H1 (cell line): ENCODE measurements at regions not wholly inside any gene's neighbourhood (a gene's known extent, or its start where the extent isn't known, plus 50 kb on each side); places are given as distances from the start of the nearest gene placed in this dataset.
"Not testable (repeated sequence)": the region's sequence is repeated elsewhere in the genome, so short reads cannot be mapped to it uniquely, and the experiment has no call there.

Source experiments
- CTCF ChIA-PET: fragments of 300-600 bp; sonication (Branson Sonifier 250); formaldehyde crosslinking; loops from one replicate; lab custom pipeline; 2021; ENCODE audit not compliant: partially characterized antibody; lab: Charles Lee
- POLR2A ChIA-PET: fragments of 300-600 bp; sonication (Branson Sonifier 250); formaldehyde crosslinking; loops from one replicate; lab custom pipeline; 2021; ENCODE audit warnings: inconsistent platforms; ENCODE audit not compliant: partially characterized antibody; lab: Charles Lee
- DNase-seq, 2 experiments: peaks; one replicate each; pipeline versions ENCODE4 v3.0.0 to v3.0.0-alpha.2; 2010 to 2022; ENCODE audit warnings: low spot score in 2 of 2, low read depth in 1 of 2, mixed read lengths in 1 of 2
- FAIRE-seq: peaks from 2 replicates; lab custom pipeline; 2011; peaks lifted over from hg19 to GRCh38; lab: Jason Lieb, UNC
- H2AFZ ChIP-seq: 2 replicates; pipeline ENCODE4 v1.8.1; 2012; ENCODE audit warnings: low read length, inconsistent platforms
- H2AK5ac ChIP-seq: 2 replicates; pipeline ENCODE4 v1.6.1; 2013; ENCODE audit warnings: low read depth, low read length
- H2BK120ac ChIP-seq: replicated peaks from 2 replicates; pipeline ENCODE3; 2013; ENCODE audit warnings: low read depth, low read length, inconsistent platforms
- H2BK12ac ChIP-seq: 2 replicates; pipeline ENCODE4 v1.6.1; 2013; ENCODE audit warnings: low read depth, low read length
- H2BK15ac ChIP-seq: 2 replicates; pipeline ENCODE4 v1.6.1; 2013; ENCODE audit warnings: low read length
- H2BK20ac ChIP-seq: 2 replicates; pipeline ENCODE4 v1.6.1; 2013; ENCODE audit warnings: low read length
- H2BK5ac ChIP-seq: 2 replicates; pipeline ENCODE4 v1.6.1; 2013; ENCODE audit warnings: low read depth, low read length
- H3K14ac ChIP-seq: 2 replicates; pipeline ENCODE4 v1.6.1; 2013; ENCODE audit warnings: inconsistent platforms; ENCODE audit not compliant: insufficient read length
- H3K18ac ChIP-seq: 2 replicates; pipeline ENCODE4 v1.6.1; 2013; ENCODE audit warnings: low read length; ENCODE audit errors: extremely low read depth
- H3K23ac ChIP-seq: 2 replicates; pipeline ENCODE4 v1.6.1; 2013; ENCODE audit warnings: inconsistent platforms; ENCODE audit not compliant: insufficient read length
- H3K23me2 ChIP-seq: 2 replicates; pipeline ENCODE4 v1.6.1; 2013; ENCODE audit warnings: low read depth, low read length
- H3K27ac ChIP-seq: 2 replicates; pipeline ENCODE4 v1.6.1; 2011; ENCODE audit warnings: low read depth, low read length, inconsistent platforms
- H3K27me3 ChIP-seq, 4 experiments: replicated peaks in 1 of 4; 1 replicate in 1 of 4; 2 replicates in 3 of 4; pipeline versions ENCODE4 v1.6.1 to v1.8.1; 2011 to 2013; ENCODE audit warnings: low read length in 3 of 4, mild to moderate bottlenecking in 3 of 4, inconsistent platforms in 2 of 4, mixed read lengths in 2 of 4, moderate library complexity in 1 of 4; ENCODE audit not compliant: control insufficient read depth in 3 of 4, insufficient read depth in 3 of 4; ENCODE audit errors: extremely low read depth in 1 of 4
- H3K36me3 ChIP-seq, 4 experiments: 2 replicates each; pipeline versions ENCODE4 v1.6.1 to v1.8.1; 2011 to 2013; ENCODE audit warnings: mild to moderate bottlenecking in 4 of 4, low read length in 3 of 4, moderate library complexity in 2 of 4, control low read depth in 1 of 4, inconsistent platforms in 1 of 4; ENCODE audit not compliant: insufficient read depth in 4 of 4, control insufficient read depth in 2 of 4
- H3K4ac ChIP-seq: replicated peaks from 2 replicates; pipeline ENCODE3; 2013; ENCODE audit warnings: low read length, low read depth, mixed read lengths, inconsistent platforms; ENCODE audit not compliant: insufficient read length
- H3K4me1 ChIP-seq, 4 experiments: replicated peaks in 1 of 4; 1 replicate in 1 of 4; 2 replicates in 3 of 4; pipeline versions ENCODE4 v1.6.1 to v1.8.1; 2011 to 2013; ENCODE audit warnings: low read length in 3 of 4, inconsistent platforms in 2 of 4, mixed read lengths in 1 of 4; ENCODE audit not compliant: insufficient read depth in 4 of 4, control insufficient read depth in 3 of 4
- H3K4me2 ChIP-seq, 2 experiments: 2 replicates each; pipeline versions ENCODE4 v1.6.1 to v1.8.1; 2011 to 2013; ENCODE audit warnings: low read depth in 2 of 2, low read length in 2 of 2, control low read depth in 1 of 2, inconsistent platforms in 1 of 2, mild to moderate bottlenecking in 1 of 2; ENCODE audit not compliant: insufficient read depth in 1 of 2
- H3K4me3 ChIP-seq, 4 experiments: fragments of 200-600, 300-600 bp in 1 of 4; sonication (generic), shearing (Covaris generic), sonication (Bioruptor Twin) in 1 of 4; 2 replicates each; pipeline versions ENCODE4 v1.5.1 to v1.8.1; 2011 to 2016; ENCODE audit warnings: low read length in 4 of 4, low read depth in 3 of 4, control low read depth in 2 of 4, inconsistent platforms in 2 of 4, mild to moderate bottlenecking in 2 of 4, mixed read lengths in 1 of 4, moderate library complexity in 1 of 4; ENCODE audit not compliant: insufficient read depth in 2 of 4; ENCODE audit errors: extremely low read depth in 1 of 4
- H3K56ac ChIP-seq: replicated peaks from 2 replicates; pipeline ENCODE3; 2013; ENCODE audit warnings: low read depth, mild to moderate bottlenecking, mixed read lengths, low read length, inconsistent platforms; ENCODE audit not compliant: insufficient read length
- H3K79me1 ChIP-seq: 2 replicates; pipeline ENCODE4 v1.6.1; 2013; ENCODE audit warnings: low read depth, low read length, control low read depth
- H3K79me2 ChIP-seq, 2 experiments: 2 replicates each; pipeline versions ENCODE4 v1.6.1 to v1.8.1; 2012 to 2013; ENCODE audit warnings: low read length in 2 of 2, mild to moderate bottlenecking in 2 of 2, inconsistent platforms in 1 of 2; ENCODE audit not compliant: insufficient read depth in 2 of 2, control insufficient read depth in 1 of 2
- H3K9ac ChIP-seq, 4 experiments: replicated peaks in 1 of 4; 1 replicate in 1 of 4; 2 replicates in 3 of 4; pipeline versions ENCODE4 v1.6.1 to v1.8.1; 2011 to 2013; ENCODE audit warnings: low read depth in 3 of 4, low read length in 3 of 4, control low read depth in 2 of 4, mild to moderate bottlenecking in 2 of 4, moderate library complexity in 2 of 4, inconsistent platforms in 1 of 4; ENCODE audit errors: extremely low read depth in 1 of 4
- H3K9me3 ChIP-seq, 2 experiments: 2 replicates each; pipeline versions ENCODE4 v1.6.1 to v1.8.1; 2012 to 2013; ENCODE audit warnings: mild to moderate bottlenecking in 2 of 2, moderate library complexity in 2 of 2, control low read depth in 1 of 2, inconsistent platforms in 1 of 2, low read depth in 1 of 2, low read length in 1 of 2, mixed read lengths in 1 of 2; ENCODE audit not compliant: insufficient read depth in 2 of 2
- H4K20me1 ChIP-seq, 2 experiments: replicated peaks in 1 of 2; 2 replicates each; pipeline versions ENCODE3 to v1.8.1; 2011 to 2013; ENCODE audit warnings: inconsistent platforms in 2 of 2, low read length in 2 of 2, mild to moderate bottlenecking in 1 of 2; ENCODE audit not compliant: insufficient read depth in 2 of 2, control insufficient read depth in 1 of 2
- H4K5ac ChIP-seq: 2 replicates; pipeline ENCODE4 v1.6.1; 2013; ENCODE audit warnings: low read length, low read depth, mixed read lengths, inconsistent platforms; ENCODE audit not compliant: insufficient read length
- H4K8ac ChIP-seq: 2 replicates; pipeline ENCODE4 v1.8.0; 2013; ENCODE audit warnings: mild to moderate bottlenecking, moderate library complexity, low read length, inconsistent platforms; ENCODE audit not compliant: insufficient read depth; ENCODE audit errors: extremely low read depth
- H4K91ac ChIP-seq: replicated peaks from 2 replicates; pipeline ENCODE3; 2013; ENCODE audit warnings: low read length, mixed read lengths, inconsistent platforms; ENCODE audit not compliant: insufficient read length
- WGBS, 2 experiments: shearing (Covaris generic) in 1 of 2; methylation state at CpG; one replicate each; pipeline versions ENCODE4 v1.1.6 to v1.1.7; 2013 to 2015; ENCODE audit warnings: low lambda C conversion rate in 2 of 2, mixed read lengths in 2 of 2, inconsistent platforms in 1 of 2, low coverage in 1 of 2, missing lambda C conversion rate in 1 of 2; ENCODE audit not compliant: insufficient replicate concordance in 2 of 2, insufficient coverage in 1 of 2, insufficient read length in 1 of 2; ENCODE audit errors: extremely low coverage in 1 of 2, missing lambda C conversion rate in 1 of 2; 5-methylcytosine and 5-hydroxymethylcytosine counted together

DNA sequence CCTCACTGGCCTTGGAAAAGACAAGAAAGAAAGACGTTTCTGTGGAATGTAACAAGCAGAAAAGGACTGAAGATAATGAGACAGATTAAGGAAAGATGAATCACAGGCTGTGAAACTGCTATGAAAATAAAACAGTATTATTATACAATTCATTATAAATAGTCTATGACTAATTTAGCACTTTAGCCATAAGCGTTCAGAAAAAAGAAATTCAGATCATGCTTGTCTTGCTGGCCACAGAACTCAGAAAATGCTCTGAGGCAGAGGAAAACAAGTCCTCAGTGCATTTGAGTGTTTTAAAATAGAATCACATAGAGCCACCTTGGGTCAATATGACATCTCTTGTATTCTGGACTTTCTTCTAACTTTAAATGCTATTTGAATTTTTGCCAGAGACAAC is 65.9 kb upstream of the NBPF26 start:
- H3K9ac ChIP-seq, H2BK20ac ChIP-seq, H2AFZ ChIP-seq, H3K9me3 ChIP-seq, H3K14ac ChIP-seq, FAIRE-seq, H2AK5ac ChIP-seq, H2BK12ac ChIP-seq, H4K20me1 ChIP-seq, H2BK15ac ChIP-seq, H3K56ac ChIP-seq, H3K36me3 ChIP-seq, H2BK5ac ChIP-seq, CTCF ChIA-PET, H4K5ac ChIP-seq, DNase-seq, H3K4me1 ChIP-seq, H3K79me1 ChIP-seq, H3K4me3 ChIP-seq, H3K27ac ChIP-seq, H3K23me2 ChIP-seq, H4K91ac ChIP-seq, H3K23ac ChIP-seq, H3K79me2 ChIP-seq, H3K4ac ChIP-seq, H3K27me3 ChIP-seq, H4K8ac ChIP-seq, H2BK120ac ChIP-seq, POLR2A ChIA-PET, H3K4me2 ChIP-seq, H3K18ac ChIP-seq: not testable (repeated sequence)
- 67% methylated on average over 1 of the region's 2 CpGs; no CpG with 5 or more reads in 1 of the 2 experiments for WGBS, 2 experiments

DNA sequence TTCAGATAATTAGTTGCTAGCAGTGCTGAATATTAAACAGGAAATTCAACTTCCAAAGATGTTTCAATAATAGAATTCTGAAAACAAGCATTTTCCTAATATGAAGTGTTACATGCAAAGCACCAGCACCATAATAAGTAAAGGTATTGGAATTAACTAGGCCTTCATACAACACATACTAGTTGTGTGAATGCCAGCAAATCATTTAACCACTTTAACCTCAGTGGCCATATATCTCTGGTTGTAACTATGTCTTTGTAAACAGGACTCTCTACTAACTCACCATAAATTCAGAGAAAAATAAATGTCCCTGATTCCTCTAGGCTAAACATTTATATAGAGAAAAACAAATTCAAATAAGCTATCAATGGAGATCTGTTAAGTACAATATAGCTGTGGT is 65.1 kb upstream of the NBPF26 start:
- H3K36me3 ChIP-seq, H4K8ac ChIP-seq, H3K79me2 ChIP-seq, H3K9me3 ChIP-seq, H3K18ac ChIP-seq, H3K4me3 ChIP-seq, H2AK5ac ChIP-seq, H3K4ac ChIP-seq, H3K9ac ChIP-seq, H4K20me1 ChIP-seq, FAIRE-seq, DNase-seq, H2BK12ac ChIP-seq, H3K27ac ChIP-seq, H3K14ac ChIP-seq, CTCF ChIA-PET, H2BK15ac ChIP-seq, H3K79me1 ChIP-seq, H2BK120ac ChIP-seq, H3K4me1 ChIP-seq, H2AFZ ChIP-seq, H2BK5ac ChIP-seq, H4K5ac ChIP-seq, POLR2A ChIA-PET, H3K23me2 ChIP-seq, H3K4me2 ChIP-seq, H3K23ac ChIP-seq, H3K27me3 ChIP-seq, H4K91ac ChIP-seq, H2BK20ac ChIP-seq, H3K56ac ChIP-seq: not testable (repeated sequence)
